ENCODE measurements at regions not wholly inside any gene's neighbourhood (a gene's known extent, or its start where the extent isn't known, plus 50 kb on each side); places are given as distances from the start of the nearest gene placed in this dataset.
A peak's percentile ranks its signal among the peaks of the same experiment; 100 is the strongest.

DNA sequence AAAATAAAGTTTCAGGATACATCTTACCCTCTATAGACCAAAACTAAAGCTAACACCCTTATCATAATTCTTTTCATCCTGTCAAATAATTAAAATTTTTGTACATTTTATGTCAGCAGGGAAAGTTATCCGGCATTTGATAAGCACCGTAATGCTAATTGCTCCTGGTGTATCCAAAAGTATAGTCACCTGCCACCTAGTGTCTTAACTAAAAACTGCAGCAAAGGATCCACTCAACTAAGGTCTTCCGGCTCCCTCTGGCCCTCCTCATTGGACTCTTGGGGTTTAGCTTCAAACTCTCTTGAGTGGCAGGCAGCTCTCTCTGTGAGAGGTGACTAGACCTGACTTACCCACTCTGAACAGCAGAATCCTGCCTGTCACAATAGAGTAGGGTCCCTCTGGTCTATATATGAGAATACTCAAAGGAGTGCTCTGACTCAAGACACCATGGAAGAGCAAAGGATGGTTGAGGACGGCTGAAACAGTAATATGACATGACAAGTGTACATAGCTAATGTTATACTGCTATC, 60.4 kb upstream of the CAST start:
- DNase-seq (ENCODE audit: low spot score), result peak; percentile 50
- TF ChIP-seq, protein P1, sequence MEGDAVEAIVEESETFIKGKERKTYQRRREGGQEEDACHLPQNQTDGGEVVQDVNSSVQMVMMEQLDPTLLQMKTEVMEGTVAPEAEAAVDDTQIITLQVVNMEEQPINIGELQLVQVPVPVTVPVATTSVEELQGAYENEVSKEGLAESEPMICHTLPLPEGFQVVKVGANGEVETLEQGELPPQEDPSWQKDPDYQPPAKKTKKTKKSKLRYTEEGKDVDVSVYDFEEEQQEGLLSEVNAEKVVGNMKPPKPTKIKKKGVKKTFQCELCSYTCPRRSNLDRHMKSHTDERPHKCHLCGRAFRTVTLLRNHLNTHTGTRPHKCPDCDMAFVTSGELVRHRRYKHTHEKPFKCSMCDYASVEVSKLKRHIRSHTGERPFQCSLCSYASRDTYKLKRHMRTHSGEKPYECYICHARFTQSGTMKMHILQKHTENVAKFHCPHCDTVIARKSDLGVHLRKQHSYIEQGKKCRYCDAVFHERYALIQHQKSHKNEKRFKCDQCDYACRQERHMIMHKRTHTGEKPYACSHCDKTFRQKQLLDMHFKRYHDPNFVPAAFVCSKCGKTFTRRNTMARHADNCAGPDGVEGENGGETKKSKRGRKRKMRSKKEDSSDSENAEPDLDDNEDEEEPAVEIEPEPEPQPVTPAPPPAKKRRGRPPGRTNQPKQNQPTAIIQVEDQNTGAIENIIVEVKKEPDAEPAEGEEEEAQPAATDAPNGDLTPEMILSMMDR (IDR thresholded peaks at IDR 0.05), result peak; percentile 84
- no peak overlapping the region for H3K4me3 ChIP-seq

DNA sequence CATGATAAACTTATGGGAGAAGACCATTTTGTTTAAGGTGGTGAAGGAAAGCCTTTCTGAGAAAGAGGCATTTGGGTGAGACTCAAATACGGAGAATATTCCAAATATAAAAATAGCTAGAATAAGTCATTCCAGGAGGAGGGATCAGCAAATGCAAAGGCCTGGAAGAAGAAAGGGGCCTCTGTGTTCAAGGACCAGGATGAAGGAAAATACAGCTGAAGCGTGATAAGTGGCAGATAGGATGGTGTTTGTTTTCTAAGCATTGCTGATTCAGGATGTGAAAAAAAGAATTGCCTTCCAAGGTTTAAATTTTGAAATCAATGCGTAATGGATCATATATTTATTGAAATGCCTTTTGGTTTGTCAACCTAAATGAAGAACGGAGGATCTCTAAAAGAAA, 59.4 kb upstream of the CAST start:
- DNase-seq (ENCODE audit: low spot score) (no peak), ATAC-seq (ENCODE audit: insufficient number of reproducible peaks, low FRiP score, low read depth) (no peak)
- H3K9me3 ChIP-seq, result no peaks in the 10 kb centered on the region
- H3K4me3 ChIP-seq, result no peak overlapping the region
- H3K4me1 ChIP-seq (ENCODE audit: control insufficient read depth in 1 of 2, low read depth in 2 of 2), result no peaks in the 10 kb centered on the region
- H3K27me3 ChIP-seq (replicated peaks; ENCODE audit: insufficient read depth), result no peaks in the 10 kb centered on the region
- no peaks in the 10 kb centered on the region for H3K36me3 ChIP-seq
- H3K27ac ChIP-seq, result no peak overlapping the region
- TF ChIP-seq, protein P1 (IDR thresholded peaks at IDR 0.05), result no peak

More for the DNA sequence above, 60.4 kb upstream of the CAST start:
- H3K9me3 ChIP-seq, result no peaks in the 10 kb centered on the region
- H3K27me3 ChIP-seq (replicated peaks; ENCODE audit: insufficient read depth), result no peaks in the 10 kb centered on the region
- H3K27ac ChIP-seq, result no peak overlapping the region
- H3K4me1 ChIP-seq (ENCODE audit: control insufficient read depth in 1 of 2, low read depth in 2 of 2), result no peaks in the 10 kb centered on the region
- H3K36me3 ChIP-seq, result no peaks in the 10 kb centered on the region
- peak; percentile 46 for ATAC-seq (ENCODE audit: insufficient number of reproducible peaks, low FRiP score, low read depth)

DNA sequence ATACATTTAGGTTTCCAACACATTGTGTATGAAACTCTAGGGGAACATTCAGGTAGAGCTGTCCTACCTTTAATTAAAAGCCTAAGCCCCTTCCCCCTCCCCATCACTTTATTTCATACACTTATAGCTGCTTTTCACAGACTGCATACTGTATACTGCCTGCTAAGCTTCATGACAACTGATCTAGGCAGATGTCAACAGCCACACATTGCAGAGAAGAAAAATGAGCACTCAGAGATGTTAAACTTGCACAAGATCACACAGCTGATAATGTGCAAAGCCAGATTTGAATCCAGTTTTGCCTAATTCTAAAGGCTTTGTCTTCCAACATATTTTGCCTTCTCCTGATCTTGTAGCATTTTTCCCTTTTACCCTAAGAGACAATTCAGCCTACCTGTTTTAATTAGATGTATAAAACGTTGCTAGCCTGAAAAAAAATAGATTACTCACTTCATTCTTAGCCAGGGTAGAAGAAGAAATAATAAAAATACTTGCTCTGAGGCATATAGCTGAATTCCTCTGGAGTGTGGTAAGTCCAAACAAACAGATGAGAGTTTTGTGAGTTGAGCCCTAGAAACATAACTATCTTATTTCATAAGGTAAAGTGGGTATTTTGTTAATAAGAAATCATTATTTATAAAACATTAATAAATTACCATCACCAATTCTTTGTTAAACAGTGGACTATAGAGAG, 56.9 kb upstream of the CAST start:
- Histone ChIP-seq H3K4me3 (no peak overlapping the region), H3K9me3 (no peaks in the 10 kb centered on the region), H3K36me3 (no peaks in the 10 kb centered on the region), H3K27ac (no peak overlapping the region), H3K27me3 (replicated peaks; ENCODE audit: insufficient read depth) (no peaks in the 10 kb centered on the region), H3K4me1 (ENCODE audit: control insufficient read depth in 1 of 2, low read depth in 2 of 2) (no peaks in the 10 kb centered on the region)
- ATAC-seq (ENCODE audit: insufficient number of reproducible peaks, low FRiP score, low read depth) (no peak), DNase-seq (ENCODE audit: low spot score) (no peak)
- TF ChIP-seq, protein P1 (IDR thresholded peaks at IDR 0.05), result no peak

DNA sequence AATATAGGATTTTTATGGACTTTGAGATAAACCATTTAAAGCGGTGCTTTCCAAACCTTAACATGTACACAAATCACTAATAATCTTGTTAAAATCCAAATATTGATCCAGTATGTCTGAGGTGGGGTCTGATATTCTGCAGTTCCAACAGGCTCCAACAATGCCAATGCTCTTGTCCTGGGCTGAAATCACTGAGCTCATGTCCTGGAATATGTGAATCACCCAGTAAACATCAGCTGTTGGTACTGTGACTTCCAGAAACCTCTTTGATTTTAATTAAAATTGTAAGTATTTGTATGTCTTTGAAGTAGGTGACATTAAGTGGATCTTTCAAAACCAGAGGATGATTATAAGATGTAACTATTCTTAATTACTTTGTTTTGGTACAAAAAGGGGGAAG, 52.8 kb upstream of the CAST start:
- no peak for DNase-seq (ENCODE audit: low spot score)
- no peaks in the 10 kb centered on the region for H3K36me3 ChIP-seq
- ATAC-seq (ENCODE audit: insufficient number of reproducible peaks, low FRiP score, low read depth), result no peak
- TF ChIP-seq, protein P1 (IDR thresholded peaks at IDR 0.05), result no peak
- no peak overlapping the region for H3K4me3 ChIP-seq
- no peak overlapping the region for H3K27ac ChIP-seq
- no peaks in the 10 kb centered on the region for H3K27me3 ChIP-seq (replicated peaks; ENCODE audit: insufficient read depth)
- peaks cover 1 to 11% of the 10 kb centered on the region in 2 donors for H3K4me1 ChIP-seq (ENCODE audit: control insufficient read depth in 1 of 2, low read depth in 2 of 2)
- no peaks in the 10 kb centered on the region for H3K9me3 ChIP-seq

DNA sequence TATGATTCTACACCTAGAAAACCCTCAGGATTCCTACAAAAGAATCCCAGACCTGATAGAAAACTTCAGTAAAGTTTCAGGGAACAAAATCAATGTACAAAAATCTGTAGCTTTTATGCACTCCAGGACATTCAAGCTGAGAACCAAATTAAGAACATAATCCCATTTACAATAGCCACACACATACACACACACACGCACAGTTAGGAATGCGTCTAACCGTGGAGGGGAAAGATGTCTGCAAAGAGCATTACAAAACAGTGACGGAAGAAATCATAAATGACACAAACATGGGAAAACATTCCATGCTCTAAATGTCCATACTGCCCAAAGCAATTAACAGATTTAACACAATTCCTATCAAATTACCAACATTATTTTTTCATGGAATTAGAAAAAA, 51.4 kb upstream of the CAST start:
- Histone ChIP-seq H3K36me3 (no peaks in the 10 kb centered on the region), H3K4me1 (ENCODE audit: control insufficient read depth in 1 of 2, low read depth in 2 of 2) (peaks cover 9 to 25% of the 10 kb centered on the region in 2 donors), H3K27ac (no peak overlapping the region), H3K9me3 (no peaks in the 10 kb centered on the region), H3K27me3 (replicated peaks; ENCODE audit: insufficient read depth) (no peaks in the 10 kb centered on the region), H3K4me3 (no peak overlapping the region)
- ATAC-seq (ENCODE audit: insufficient number of reproducible peaks, low FRiP score, low read depth), result no peak
- DNase-seq (ENCODE audit: low spot score), result no peak
- TF ChIP-seq, protein P1 (IDR thresholded peaks at IDR 0.05), result no peak
